Esophagus muscularis mucosa (tissue), 4 donors: ENCODE measurements at regions not wholly inside any gene's neighbourhood (a gene's known extent, or its start where the extent isn't known, plus 50 kb on each side); places are given as distances from the start of the nearest gene placed in this dataset.
"Not testable (repeated sequence)": the region's sequence is repeated elsewhere in the genome, so short reads cannot be mapped to it uniquely, and the experiment has no call there.

ENCODE experiments used
- DNase-seq: peaks from one replicate; pipeline ENCODE4 v3.0.0-alpha.2; 2017; ENCODE audit errors: extremely low spot score
- H3K27ac ChIP-seq, 4 donors: fragments of 200-600 bp; sonication (generic); replicated peaks in 1 of 4; 1 replicate in 3 of 4; 2 replicates in 1 of 4; pipeline ENCODE4 v1.5.1; 2016 to 2019; ENCODE audit warnings: mild to moderate bottlenecking in 1 of 4
- H3K27me3 ChIP-seq, 4 donors: fragments of 200-600 bp; sonication (generic); one replicate each; pipeline versions ENCODE4 v1.5.1 to v1.6.0; 2016 to 2019
- H3K36me3 ChIP-seq, 4 donors: fragments of 200-600 bp; sonication (generic); one replicate each; pipeline ENCODE4 v1.5.1; 2016 to 2019
- H3K4me1 ChIP-seq, 4 donors: fragments of 200-600 bp; sonication (generic); one replicate each; pipeline ENCODE4 v1.5.1; 2016 to 2019
- H3K4me3 ChIP-seq, 4 donors: fragments of 200-600 bp; sonication (generic); 1 replicate in 2 of 4; 2 replicates in 2 of 4; pipeline ENCODE4 v1.5.1; 2016 to 2019; ENCODE audit warnings: mild to moderate bottlenecking in 4 of 4, moderate library complexity in 1 of 4
- H3K9me3 ChIP-seq, 4 donors: fragments of 200-600 bp; sonication (generic); 1 replicate in 3 of 4; 2 replicates in 1 of 4; pipeline ENCODE4 v1.5.1; 2016 to 2019
- CTCF ChIP-seq, 3 experiments: fragments of 200-600 bp in 2 of 3; fragments of 450-650 bp in 1 of 3; sonication (generic) in 2 of 3; IDR thresholded peaks; one replicate each; pipeline ENCODE4 v1.5.1; 2017 to 2019; ENCODE audit warnings: antibody characterized with exemption in 3 of 3, mild to moderate bottlenecking in 2 of 3, moderate library complexity in 1 of 3
- EP300 ChIP-seq: sonication (generic); formaldehyde crosslinking; IDR thresholded peaks from one replicate; pipeline ENCODE4 v1.6.1; 2017; ENCODE audit warnings: antibody characterized with exemption
- POLR2A ChIP-seq: fragments of 450-650 bp; IDR thresholded peaks from one replicate; pipeline ENCODE4 v1.6.1; 2017; ENCODE audit warnings: antibody characterized with exemption, moderate library complexity, mild to moderate bottlenecking, low read depth
- POLR2AphosphoS5 ChIP-seq, 2 donors: sonication (generic); formaldehyde crosslinking; IDR thresholded peaks; one replicate each; pipeline ENCODE4 v1.6.1; 2017; ENCODE audit warnings: antibody characterized with exemption in 2 of 2
- WGBS: methylation state at CpG from one replicate; pipeline ENCODE4 v1.1.5; 2018; 5-methylcytosine and 5-hydroxymethylcytosine counted together
- intact Hi-C: fragments of 100-400 bp; cut with DNase I; formaldehyde crosslinking; loops from one replicate; pipeline ENCODE4 v1.15.1; 2023

GRCh38 chr13:80814541-80814940 is 473.6 kb upstream of the SPRY2 start:
- no peaks in the 10 kb centered on the region for H3K4me1 ChIP-seq

DNA sequence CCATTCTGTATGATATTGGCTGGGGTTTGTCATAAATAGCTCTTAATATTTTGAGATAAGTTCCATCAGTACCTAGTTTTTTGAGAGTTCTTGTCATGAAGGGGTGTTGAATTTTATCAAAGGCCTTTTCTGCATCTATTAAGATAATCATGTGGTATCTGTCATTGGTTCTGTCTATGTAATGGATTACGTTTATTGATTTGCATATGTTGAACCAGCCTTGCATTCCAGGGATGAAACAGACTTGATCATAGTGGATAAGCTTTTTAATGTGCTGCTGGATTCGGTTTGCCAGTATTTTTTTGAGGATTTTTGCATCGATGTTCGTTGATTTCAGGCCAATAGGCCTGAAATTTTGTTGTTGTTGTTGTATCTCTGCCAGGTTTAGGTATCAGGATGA is 469.4 kb upstream of the SPRY2 start:
- H3K4me3 ChIP-seq, H3K27ac ChIP-seq, DNase-seq, intact Hi-C loops, H3K4me1 ChIP-seq, H3K27me3 ChIP-seq, H3K36me3 ChIP-seq, H3K9me3 ChIP-seq: not testable (repeated sequence)
- 83% methylated on average over 4 of the region's 4 CpGs for WGBS

More at GRCh38 chr13:80814541-80814940, 473.6 kb upstream of the SPRY2 start:
- Histone ChIP-seq H3K4me3 (no peak overlapping the region), H3K9me3 (peaks cover 0 to 6% (median 0%) of the 10 kb centered on the region in 4 donors), H3K36me3 (no peaks in the 10 kb centered on the region), H3K27me3 (no peaks in the 10 kb centered on the region), H3K27ac (no peak overlapping the region)
- no peak for DNase-seq
- TF ChIP-seq POLR2AphosphoS5 (IDR thresholded peaks at IDR 0.05) (no peak), POLR2A (no peak), EP300 (no peak), CTCF (IDR thresholded peaks at IDR 0.05) (no peak)
- intact Hi-C loops, result no loop called here

- Histone ChIP-seq H3K9me3 (no peaks in the 10 kb centered on the region), H3K36me3 (no peaks in the 10 kb centered on the region), H3K4me1 (no peaks in the 10 kb centered on the region), H3K27me3 (no peaks in the 10 kb centered on the region), H3K27ac (no peak overlapping the region), H3K4me3 (no peak overlapping the region)
- WGBS, result 81% methylated on average over 3 of the region's 3 CpGs
- no peak for DNase-seq
- no peak for TF ChIP-seq POLR2A
- no peak for TF ChIP-seq EP300
- no peak for TF ChIP-seq CTCF (IDR thresholded peaks at IDR 0.05)
- no peak for TF ChIP-seq POLR2AphosphoS5 (IDR thresholded peaks at IDR 0.05)
- intact Hi-C loops, result no loop called here
These were observed 462.0 kb upstream of the SPRY2 start for GRCh38 chr13:80802946-80803345.

- H3K9me3 ChIP-seq, result no peaks in the 10 kb centered on the region
- intact Hi-C loops, result no loop called here
- H3K27me3 ChIP-seq, result no peaks in the 10 kb centered on the region
- H3K36me3 ChIP-seq, result no peaks in the 10 kb centered on the region
- H3K4me3 ChIP-seq, result no peak overlapping the region
- TF ChIP-seq POLR2AphosphoS5 (IDR thresholded peaks at IDR 0.05) (no peak), CTCF (IDR thresholded peaks at IDR 0.05) (no peak), EP300 (no peak), POLR2A (no peak)
- 90% methylated on average over 1 of the region's 1 CpG for WGBS
- H3K27ac ChIP-seq, result no peak overlapping the region
- no peaks in the 10 kb centered on the region for H3K4me1 ChIP-seq
- no peak for DNase-seq
These were observed 457.7 kb upstream of the SPRY2 start for GRCh38 chr13:80798576-80799133.

- Histone ChIP-seq H3K27ac (no peak overlapping the region), H3K27me3 (no peaks in the 10 kb centered on the region), H3K36me3 (no peaks in the 10 kb centered on the region), H3K4me3 (no peak overlapping the region), H3K9me3 (no peaks in the 10 kb centered on the region), H3K4me1 (no peaks in the 10 kb centered on the region)
- 45% methylated on average over 1 of the region's 1 CpG for WGBS
- TF ChIP-seq POLR2AphosphoS5 (IDR thresholded peaks at IDR 0.05) (no peak), POLR2A (no peak), CTCF (IDR thresholded peaks at IDR 0.05) (no peak), EP300 (no peak)
- intact Hi-C loops, result no loop called here
- no peak for DNase-seq
These were observed 446.7 kb upstream of the SPRY2 start for GRCh38 chr13:80787604-80788003.
